ENCODE measurements at regions not wholly inside any gene's neighbourhood (a gene's known extent, or its start where the extent isn't known, plus 50 kb on each side); places are given as distances from the start of the nearest gene placed in this dataset.

DNA sequence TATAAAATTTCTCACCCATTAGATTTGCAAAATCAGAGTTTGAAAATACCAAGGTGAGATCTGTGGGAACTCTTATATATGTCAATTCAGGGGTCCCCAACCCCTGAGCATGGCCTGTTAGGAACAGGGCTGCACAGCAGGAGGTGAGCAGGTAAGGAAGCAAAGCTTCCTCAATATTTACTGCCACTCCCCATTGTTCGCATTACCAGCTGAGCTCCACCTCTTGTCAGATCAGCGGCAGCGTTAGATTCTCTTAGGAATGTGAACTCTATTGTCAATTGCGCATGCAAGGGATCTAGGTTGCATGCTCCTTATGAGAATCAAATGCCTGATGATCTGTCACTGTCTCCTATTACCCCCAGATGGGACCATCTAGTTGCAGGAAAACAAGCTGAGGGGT is 376.6 kb downstream of the LMO4 start:
- TF ChIP-seq ZNF384 (IDR thresholded peaks at IDR 0.05; ENCODE audit: borderline replicate concordance, low read depth, low read length) (no peak), ATF3 (IDR thresholded peaks at IDR 0.05; ENCODE audit: borderline replicate concordance, extremely low read depth, low read depth, low read length) (no peak)

Data from GM12878 (cell line).